ENCODE measurements at regions not wholly inside any gene's neighbourhood (a gene's known extent, or its start where the extent isn't known, plus 50 kb on each side); places are given as distances from the start of the nearest gene placed in this dataset.
"Not testable (repeated sequence)": the region's sequence is repeated elsewhere in the genome, so short reads cannot be mapped to it uniquely, and the experiment has no call there.

GRCh38 chr10:9052767-9053166, 998.3 kb downstream of the GATA3 start:
- Histone ChIP-seq H3K27ac (ENCODE audit: low read depth, low read length) (no peak overlapping the region), H3K9ac (ENCODE audit: low read length) (no peak overlapping the region), H2BK120ac (ENCODE audit: low read depth, low read length) (no peak overlapping the region), H3K4me3 (ENCODE audit: low read length) (no peak overlapping the region), H3K23ac (ENCODE audit: low read length) (no peak overlapping the region), H2AK5ac (ENCODE audit: low read length) (no peak overlapping the region), H3K27me3 (ENCODE audit: insufficient read depth, low read length, poor library complexity) (no peaks in the 10 kb centered on the region), H3K4me2 (ENCODE audit: low read length) (no peak overlapping the region), H4K8ac (ENCODE audit: low read depth, low read length) (no peak overlapping the region), H3K79me2 (ENCODE audit: control insufficient read depth, insufficient read depth, low read length) (no peaks in the 10 kb centered on the region), H3K36me3 (ENCODE audit: control insufficient read depth, insufficient read depth, low read length) (no peaks in the 10 kb centered on the region), H3K79me1 (ENCODE audit: low read length) (no peaks in the 10 kb centered on the region), H3K56ac (ENCODE audit: low read length) (no peak overlapping the region), H2BK5ac (ENCODE audit: low read length) (no peak overlapping the region), H3K4ac (ENCODE audit: low read depth, low read length) (no peak overlapping the region), H2BK15ac (replicated peaks; ENCODE audit: low read depth) (no peak overlapping the region), H3K18ac (ENCODE audit: low read length) (no peak overlapping the region), H4K5ac (ENCODE audit: low read length) (no peak overlapping the region), H3K4me1 (ENCODE audit: control insufficient read depth, low read depth, low read length) (no peaks in the 10 kb centered on the region)
- WGBS (ENCODE audit: extremely low coverage, insufficient coverage, low lambda C conversion rate): no CpG with 5 or more reads among the region's 1 CpG
- DNase-seq: no peak

GRCh38 chr10:9056521-9056920, 1002.0 kb downstream of the GATA3 start:
- Histone ChIP-seq H3K23ac (ENCODE audit: low read length) (no peak overlapping the region), H3K9ac (ENCODE audit: low read length) (no peak overlapping the region), H2BK120ac (ENCODE audit: low read depth, low read length) (no peak overlapping the region), H3K79me2 (ENCODE audit: control insufficient read depth, insufficient read depth, low read length) (no peaks in the 10 kb centered on the region), H3K4ac (ENCODE audit: low read depth, low read length) (no peak overlapping the region), H3K27ac (ENCODE audit: low read depth, low read length) (no peak overlapping the region), H2BK5ac (ENCODE audit: low read length) (no peak overlapping the region), H3K4me3 (ENCODE audit: low read length) (no peak overlapping the region), H3K79me1 (ENCODE audit: low read length) (no peaks in the 10 kb centered on the region), H3K4me1 (ENCODE audit: control insufficient read depth, low read depth, low read length) (no peaks in the 10 kb centered on the region), H2BK15ac (replicated peaks; ENCODE audit: low read depth) (no peak overlapping the region), H3K56ac (ENCODE audit: low read length) (no peak overlapping the region), H3K4me2 (ENCODE audit: low read length) (no peak overlapping the region), H3K18ac (ENCODE audit: low read length) (no peak overlapping the region), H2AK5ac (ENCODE audit: low read length) (no peak overlapping the region), H3K36me3 (ENCODE audit: control insufficient read depth, insufficient read depth, low read length) (no peaks in the 10 kb centered on the region), H4K5ac (ENCODE audit: low read length) (no peak overlapping the region), H4K8ac (ENCODE audit: low read depth, low read length) (no peak overlapping the region), H3K27me3 (ENCODE audit: insufficient read depth, low read length, poor library complexity) (no peaks in the 10 kb centered on the region)
- DNase-seq: no peak
- no CpG with 5 or more reads among the region's 11 CpGs for WGBS (ENCODE audit: extremely low coverage, insufficient coverage, low lambda C conversion rate)

GRCh38 chr10:9057293-9057692, 1002.8 kb downstream of the GATA3 start:
- not testable (repeated sequence) for DNase-seq; H2BK15ac ChIP-seq (replicated peaks; ENCODE audit: low read depth); H3K23ac ChIP-seq (ENCODE audit: low read length); H4K5ac ChIP-seq (ENCODE audit: low read length); H3K4me1 ChIP-seq (ENCODE audit: control insufficient read depth, low read depth, low read length); H3K56ac ChIP-seq (ENCODE audit: low read length); H2BK5ac ChIP-seq (ENCODE audit: low read length); H2BK120ac ChIP-seq (ENCODE audit: low read depth, low read length); H4K8ac ChIP-seq (ENCODE audit: low read depth, low read length); H3K18ac ChIP-seq (ENCODE audit: low read length); H3K4me2 ChIP-seq (ENCODE audit: low read length); H3K79me1 ChIP-seq (ENCODE audit: low read length); H3K9ac ChIP-seq (ENCODE audit: low read length); H3K79me2 ChIP-seq (ENCODE audit: control insufficient read depth, insufficient read depth, low read length); H3K27ac ChIP-seq (ENCODE audit: low read depth, low read length); H3K27me3 ChIP-seq (ENCODE audit: insufficient read depth, low read length, poor library complexity); H3K36me3 ChIP-seq (ENCODE audit: control insufficient read depth, insufficient read depth, low read length); H3K4ac ChIP-seq (ENCODE audit: low read depth, low read length); H2AK5ac ChIP-seq (ENCODE audit: low read length); H3K4me3 ChIP-seq (ENCODE audit: low read length)
- WGBS (ENCODE audit: extremely low coverage, insufficient coverage, low lambda C conversion rate): no CpG with 5 or more reads among the region's 17 CpGs

GRCh38 chr10:9060314-9060713, 1005.8 kb downstream of the GATA3 start:
- WGBS (ENCODE audit: extremely low coverage, insufficient coverage, low lambda C conversion rate): no CpG with 5 or more reads among the region's 2 CpGs
- H2AK5ac ChIP-seq (ENCODE audit: low read length): no peak overlapping the region

GRCh38 chr10:9061871-9062270, 1007.4 kb downstream of the GATA3 start:
- no peak for DNase-seq
- Histone ChIP-seq H2BK5ac (ENCODE audit: low read length) (no peak overlapping the region), H2AK5ac (ENCODE audit: low read length) (no peak overlapping the region), H4K5ac (ENCODE audit: low read length) (no peak overlapping the region), H4K8ac (ENCODE audit: low read depth, low read length) (no peak overlapping the region), H3K79me1 (ENCODE audit: low read length) (no peaks in the 10 kb centered on the region), H2BK120ac (ENCODE audit: low read depth, low read length) (no peak overlapping the region), H3K23ac (ENCODE audit: low read length) (no peak overlapping the region), H2BK15ac (replicated peaks; ENCODE audit: low read depth) (no peak overlapping the region), H3K27me3 (ENCODE audit: insufficient read depth, low read length, poor library complexity) (no peaks in the 10 kb centered on the region), H3K18ac (ENCODE audit: low read length) (no peak overlapping the region), H3K9ac (ENCODE audit: low read length) (no peak overlapping the region), H3K4ac (ENCODE audit: low read depth, low read length) (no peak overlapping the region), H3K4me3 (ENCODE audit: low read length) (no peak overlapping the region), H3K36me3 (ENCODE audit: control insufficient read depth, insufficient read depth, low read length) (no peaks in the 10 kb centered on the region), H3K27ac (ENCODE audit: low read depth, low read length) (no peak overlapping the region), H3K4me1 (ENCODE audit: control insufficient read depth, low read depth, low read length) (no peaks in the 10 kb centered on the region), H3K4me2 (ENCODE audit: low read length) (no peak overlapping the region), H3K56ac (ENCODE audit: low read length) (no peak overlapping the region), H3K79me2 (ENCODE audit: control insufficient read depth, insufficient read depth, low read length) (no peaks in the 10 kb centered on the region)
- WGBS (ENCODE audit: extremely low coverage, insufficient coverage, low lambda C conversion rate): no CpG with 5 or more reads among the region's 3 CpGs

More at GRCh38 chr10:9060314-9060713, 1005.8 kb downstream of the GATA3 start:
- Histone ChIP-seq H3K4me1 (ENCODE audit: control insufficient read depth, low read depth, low read length) (no peaks in the 10 kb centered on the region), H2BK15ac (replicated peaks; ENCODE audit: low read depth) (no peak overlapping the region), H3K56ac (ENCODE audit: low read length) (no peak overlapping the region), H3K27ac (ENCODE audit: low read depth, low read length) (no peak overlapping the region), H3K4me2 (ENCODE audit: low read length) (no peak overlapping the region), H3K23ac (ENCODE audit: low read length) (no peak overlapping the region), H4K5ac (ENCODE audit: low read length) (no peak overlapping the region), H3K79me1 (ENCODE audit: low read length) (no peaks in the 10 kb centered on the region), H3K18ac (ENCODE audit: low read length) (no peak overlapping the region), H3K4ac (ENCODE audit: low read depth, low read length) (no peak overlapping the region), H3K9ac (ENCODE audit: low read length) (no peak overlapping the region), H2BK5ac (ENCODE audit: low read length) (no peak overlapping the region), H3K79me2 (ENCODE audit: control insufficient read depth, insufficient read depth, low read length) (no peaks in the 10 kb centered on the region), H3K4me3 (ENCODE audit: low read length) (no peak overlapping the region), H4K8ac (ENCODE audit: low read depth, low read length) (no peak overlapping the region), H3K27me3 (ENCODE audit: insufficient read depth, low read length, poor library complexity) (no peaks in the 10 kb centered on the region), H3K36me3 (ENCODE audit: control insufficient read depth, insufficient read depth, low read length) (no peaks in the 10 kb centered on the region), H2BK120ac (ENCODE audit: low read depth, low read length) (no peak overlapping the region)
- DNase-seq: peak; percentile 12

GRCh38 chr10:9066152-9066551, 1011.7 kb downstream of the GATA3 start:
- Histone ChIP-seq H2BK5ac (ENCODE audit: low read length) (no peak overlapping the region), H3K18ac (ENCODE audit: low read length) (no peak overlapping the region), H2BK15ac (replicated peaks; ENCODE audit: low read depth) (no peak overlapping the region), H3K56ac (ENCODE audit: low read length) (no peak overlapping the region), H3K4ac (ENCODE audit: low read depth, low read length) (no peak overlapping the region), H2AK5ac (ENCODE audit: low read length) (no peak overlapping the region), H3K4me2 (ENCODE audit: low read length) (no peak overlapping the region), H3K27me3 (ENCODE audit: insufficient read depth, low read length, poor library complexity) (no peaks in the 10 kb centered on the region), H3K79me1 (ENCODE audit: low read length) (no peaks in the 10 kb centered on the region), H4K8ac (ENCODE audit: low read depth, low read length) (no peak overlapping the region), H3K23ac (ENCODE audit: low read length) (no peak overlapping the region), H3K27ac (ENCODE audit: low read depth, low read length) (no peak overlapping the region), H3K79me2 (ENCODE audit: control insufficient read depth, insufficient read depth, low read length) (no peaks in the 10 kb centered on the region), H3K4me1 (ENCODE audit: control insufficient read depth, low read depth, low read length) (no peaks in the 10 kb centered on the region), H3K9ac (ENCODE audit: low read length) (no peak overlapping the region), H3K36me3 (ENCODE audit: control insufficient read depth, insufficient read depth, low read length) (no peaks in the 10 kb centered on the region), H4K5ac (ENCODE audit: low read length) (no peak overlapping the region), H2BK120ac (ENCODE audit: low read depth, low read length) (no peak overlapping the region), H3K4me3 (ENCODE audit: low read length) (no peak overlapping the region)
- no CpG with 5 or more reads among the region's 3 CpGs for WGBS (ENCODE audit: extremely low coverage, insufficient coverage, low lambda C conversion rate)
- DNase-seq: no peak

All from mesendoderm (in vitro differentiated cells).